ENCODE measurements at regions not wholly inside any gene's neighbourhood (a gene's known extent, or its start where the extent isn't known, plus 50 kb on each side); places are given as distances from the start of the nearest gene placed in this dataset.

- TF ChIP-seq REST (IDR thresholded peaks at IDR 0.05; ENCODE audit: insufficient read depth in 1 of 2, low read depth in 2 of 2, low read length in 2 of 2) (no peak), FOXP2 (optimal IDR thresholded peaks at IDR 0.05; ENCODE audit: borderline replicate concordance, extremely low read depth, extremely low read length, insufficient read depth) (no peak), POLR2AphosphoS5 (IDR thresholded peaks at IDR 0.05; ENCODE audit: low read depth, low read length) (no peak)
Observed at GRCh38 chr4:83772685-83773084, 236.8 kb downstream of the GPAT3 start.

- no peak for TF ChIP-seq TAF1 (IDR thresholded peaks at IDR 0.05; ENCODE audit: borderline replicate concordance, insufficient read depth, low read length)
- no peak for TF ChIP-seq FOXP2 (optimal IDR thresholded peaks at IDR 0.05; ENCODE audit: borderline replicate concordance, extremely low read depth, extremely low read length, insufficient read depth)
- TF ChIP-seq REST (IDR thresholded peaks at IDR 0.05; ENCODE audit: insufficient read depth in 1 of 2, low read depth in 2 of 2, low read length in 2 of 2) = no peak
- no peak for TF ChIP-seq SIN3A (IDR thresholded peaks at IDR 0.05; ENCODE audit: borderline replicate concordance, insufficient read depth, low read length)
- no peak for TF ChIP-seq POLR2AphosphoS5 (IDR thresholded peaks at IDR 0.05; ENCODE audit: low read depth, low read length)
Observed at GRCh38 chr4:83771113-83771705, 235.3 kb downstream of the GPAT3 start.

DNA sequence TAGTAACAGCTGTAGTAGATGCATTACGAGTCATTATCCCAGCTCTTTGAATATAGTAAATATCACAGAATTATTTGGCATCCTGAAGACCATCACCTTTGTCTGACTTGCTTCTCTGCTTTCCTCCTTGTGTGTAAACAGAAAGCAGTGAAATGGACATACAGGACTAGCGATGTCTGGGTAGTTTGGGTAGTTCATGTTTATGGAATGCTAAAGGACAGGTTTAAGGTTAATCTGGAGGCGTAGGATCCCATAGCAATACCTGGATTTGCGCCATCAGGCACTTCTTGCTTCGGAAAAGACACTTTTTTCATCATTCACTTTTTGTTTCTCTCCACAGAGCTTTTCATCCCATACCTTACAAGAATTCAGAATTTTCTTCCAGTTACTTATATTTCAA, 232.2 kb downstream of the GPAT3 start:
- TF ChIP-seq REST (IDR thresholded peaks at IDR 0.05; ENCODE audit: insufficient read depth in 1 of 2, low read depth in 2 of 2, low read length in 2 of 2) = no peak
- no peak for TF ChIP-seq TAF1 (IDR thresholded peaks at IDR 0.05; ENCODE audit: borderline replicate concordance, insufficient read depth, low read length)
- no peak for TF ChIP-seq FOXP2 (optimal IDR thresholded peaks at IDR 0.05; ENCODE audit: borderline replicate concordance, extremely low read depth, extremely low read length, insufficient read depth)
- no peak for TF ChIP-seq SIN3A (IDR thresholded peaks at IDR 0.05; ENCODE audit: borderline replicate concordance, insufficient read depth, low read length)
- TF ChIP-seq POLR2AphosphoS5 (IDR thresholded peaks at IDR 0.05; ENCODE audit: low read depth, low read length) = no peak

DNA sequence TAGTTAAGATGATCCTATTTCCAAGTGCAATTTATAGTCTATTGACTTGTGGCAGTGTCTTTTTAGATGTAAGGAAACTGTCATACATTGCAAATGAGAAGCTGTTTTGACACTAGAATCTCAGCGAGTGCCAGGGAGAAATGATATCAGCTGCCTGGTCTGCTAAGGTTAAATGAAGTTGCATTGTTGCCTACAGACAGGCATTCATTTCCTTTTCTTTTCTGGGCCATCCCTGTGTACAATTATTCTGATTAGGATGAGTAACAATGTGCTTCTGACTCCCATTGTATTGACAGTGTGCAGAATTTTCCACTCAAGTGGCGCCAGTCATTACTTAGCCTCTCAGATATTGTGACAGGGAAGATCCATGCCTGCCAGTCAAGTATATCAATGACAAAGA, 231.2 kb downstream of the GPAT3 start:
- no peak for TF ChIP-seq FOXP2 (optimal IDR thresholded peaks at IDR 0.05; ENCODE audit: borderline replicate concordance, extremely low read depth, extremely low read length, insufficient read depth)
- no peak for TF ChIP-seq SIN3A (IDR thresholded peaks at IDR 0.05; ENCODE audit: borderline replicate concordance, insufficient read depth, low read length)
- no peak for TF ChIP-seq POLR2AphosphoS5 (IDR thresholded peaks at IDR 0.05; ENCODE audit: low read depth, low read length)
- no peak for TF ChIP-seq TAF1 (IDR thresholded peaks at IDR 0.05; ENCODE audit: borderline replicate concordance, insufficient read depth, low read length)
- TF ChIP-seq REST (IDR thresholded peaks at IDR 0.05; ENCODE audit: insufficient read depth in 1 of 2, low read depth in 2 of 2, low read length in 2 of 2) = no peak

DNA sequence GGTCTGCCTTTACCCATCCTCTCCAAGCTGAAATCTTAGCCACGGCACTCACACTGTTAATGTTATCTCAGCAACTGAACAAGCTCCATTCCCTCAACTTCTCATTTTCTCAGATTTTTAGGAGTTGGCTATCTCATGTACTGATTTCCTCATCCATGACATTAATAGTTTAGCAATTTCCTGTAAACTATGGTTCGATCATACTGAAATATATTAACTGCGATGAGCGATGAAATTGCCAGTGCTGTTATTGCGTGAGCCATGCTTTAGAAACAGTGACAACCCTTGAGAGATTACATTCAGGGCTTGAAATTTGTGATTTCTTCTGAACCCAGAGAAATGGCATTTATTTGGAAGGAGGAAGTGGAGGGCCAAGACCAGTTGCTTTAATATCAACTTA, 223.7 kb downstream of the GPAT3 start:
- no peak for TF ChIP-seq SIN3A (IDR thresholded peaks at IDR 0.05; ENCODE audit: borderline replicate concordance, insufficient read depth, low read length)
- TF ChIP-seq REST (IDR thresholded peaks at IDR 0.05; ENCODE audit: insufficient read depth in 1 of 2, low read depth in 2 of 2, low read length in 2 of 2) = no peak
- no peak for TF ChIP-seq FOXP2 (optimal IDR thresholded peaks at IDR 0.05; ENCODE audit: borderline replicate concordance, extremely low read depth, extremely low read length, insufficient read depth)
- no peak for TF ChIP-seq TAF1 (IDR thresholded peaks at IDR 0.05; ENCODE audit: borderline replicate concordance, insufficient read depth, low read length)
- no peak for TF ChIP-seq POLR2AphosphoS5 (IDR thresholded peaks at IDR 0.05; ENCODE audit: low read depth, low read length)

Measured in PFSK-1 (cell line).